ENCODE measurements at regions not wholly inside any gene's neighbourhood (a gene's known extent, or its start where the extent isn't known, plus 50 kb on each side); places are given as distances from the start of the nearest gene placed in this dataset.

DNA sequence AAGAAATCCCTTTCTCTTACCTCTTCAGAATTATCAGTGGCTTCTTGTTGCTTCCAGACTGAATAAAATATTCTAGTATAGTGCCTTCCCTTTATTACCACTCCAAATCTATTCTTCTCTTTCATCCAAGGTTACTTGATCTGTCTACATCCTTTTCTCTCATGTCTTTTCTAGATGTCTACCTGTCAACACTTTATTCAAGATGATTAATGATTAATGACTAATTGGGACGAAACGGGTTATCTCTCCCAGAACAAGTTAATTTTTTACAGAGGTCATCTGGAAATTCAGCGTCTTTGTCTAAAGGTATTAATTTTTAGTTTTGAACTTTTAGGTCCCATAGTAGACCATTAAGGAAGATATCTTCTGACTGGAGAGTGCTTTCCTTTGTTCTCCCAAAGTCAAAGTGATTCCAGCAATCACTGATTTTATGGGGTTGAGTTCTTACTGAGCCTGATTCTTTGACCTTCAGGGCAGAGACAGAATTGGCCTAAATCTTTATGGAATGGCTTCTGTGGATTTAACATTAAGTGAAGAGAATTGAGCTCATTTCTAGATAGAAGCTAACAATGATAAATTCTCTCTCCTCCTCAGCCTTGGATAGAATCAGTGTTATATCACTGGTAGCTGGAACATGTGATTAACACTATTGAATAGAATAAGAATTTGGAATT is 335.4 kb upstream of the TEX13C start:
- no peaks in the 10 kb centered on the region for H3K9me3 Mint-ChIP-seq
- H3K27ac Mint-ChIP-seq = no peak overlapping the region
- ChIA-PET CTCF (ENCODE audit: partially characterized antibody) (interaction anchor here (0.7 kb wide), 1 partner anchor 14 kb away, joined by 3 read pairs; no protein-coding TSS in a partner anchor), POLR2A (ENCODE audit: partially characterized antibody) (interaction anchor here (0.6 kb wide), 1 partner anchor 442 kb away, joined by 3 read pairs; no protein-coding TSS in a partner anchor)
- no peaks in the 10 kb centered on the region for H3K4me1 ChIP-seq (ENCODE audit: insufficient read depth, low read length)
- H3K27ac ChIP-seq (ENCODE audit: low read depth, low read length) = no peak overlapping the region
- H3K27me3 Mint-ChIP-seq = peaks cover 0 to 1% of the 10 kb centered on the region in 2 donors
- no peaks in the 10 kb centered on the region for H3K27me3 ChIP-seq (ENCODE audit: insufficient read depth, low read length)
- no peak overlapping the region for H3K4me3 Mint-ChIP-seq
- no peaks in the 10 kb centered on the region for H3K36me3 Mint-ChIP-seq
- no peaks in the 10 kb centered on the region for H3K36me3 ChIP-seq (ENCODE audit: insufficient read depth, low read length)
- DNase-seq = no peak
- intact Hi-C loops (cut with micrococcal nuclease) = no loop called here
- no peaks in the 10 kb centered on the region for H3K9me3 ChIP-seq (ENCODE audit: control insufficient read depth in 1 of 2, low read length in 2 of 2)
- no peaks in the 10 kb centered on the region for H3K4me1 Mint-ChIP-seq
- no peak overlapping the region for H3K4me3 ChIP-seq (ENCODE audit: low read length in 2 of 2)

DNA sequence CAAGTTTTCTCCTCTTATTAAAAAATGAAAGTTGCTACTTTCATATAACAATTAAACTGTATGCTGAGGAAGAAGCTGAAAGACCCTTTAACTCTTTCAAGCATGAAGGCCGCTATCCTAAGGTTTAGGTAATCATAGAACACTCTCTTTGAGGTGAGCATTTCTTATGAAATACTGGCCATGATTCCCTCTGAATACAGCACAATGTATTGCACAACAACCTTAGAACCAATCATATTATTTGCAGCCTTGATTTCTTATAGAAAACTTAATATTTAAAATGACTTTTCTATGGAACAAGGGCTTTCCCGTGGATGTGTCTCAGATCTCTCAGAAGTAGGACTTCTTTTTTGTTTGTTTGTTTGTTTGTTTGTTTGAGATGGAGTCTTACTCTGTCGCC is 333.4 kb upstream of the TEX13C start:
- no peaks in the 10 kb centered on the region for H3K27me3 ChIP-seq (ENCODE audit: insufficient read depth, low read length)
- H3K27me3 Mint-ChIP-seq = peaks cover 0 to 1% of the 10 kb centered on the region in 2 donors
- H3K4me3 ChIP-seq (ENCODE audit: low read length in 2 of 2) = no peak overlapping the region
- intact Hi-C loops (cut with micrococcal nuclease) = no loop called here
- ChIA-PET CTCF (ENCODE audit: partially characterized antibody) (no interaction called here), POLR2A (ENCODE audit: partially characterized antibody) (no interaction called here)
- no peaks in the 10 kb centered on the region for H3K36me3 ChIP-seq (ENCODE audit: insufficient read depth, low read length)
- H3K27ac Mint-ChIP-seq = no peak overlapping the region
- no peak for DNase-seq
- H3K27ac ChIP-seq (ENCODE audit: low read depth, low read length) = no peak overlapping the region
- H3K4me1 ChIP-seq (ENCODE audit: insufficient read depth, low read length) = no peaks in the 10 kb centered on the region
- H3K9me3 Mint-ChIP-seq = no peaks in the 10 kb centered on the region
- H3K4me3 Mint-ChIP-seq = no peak overlapping the region
- H3K4me1 Mint-ChIP-seq = no peaks in the 10 kb centered on the region
- no peaks in the 10 kb centered on the region for H3K9me3 ChIP-seq (ENCODE audit: control insufficient read depth in 1 of 2, low read length in 2 of 2)
- no peaks in the 10 kb centered on the region for H3K36me3 Mint-ChIP-seq

DNA sequence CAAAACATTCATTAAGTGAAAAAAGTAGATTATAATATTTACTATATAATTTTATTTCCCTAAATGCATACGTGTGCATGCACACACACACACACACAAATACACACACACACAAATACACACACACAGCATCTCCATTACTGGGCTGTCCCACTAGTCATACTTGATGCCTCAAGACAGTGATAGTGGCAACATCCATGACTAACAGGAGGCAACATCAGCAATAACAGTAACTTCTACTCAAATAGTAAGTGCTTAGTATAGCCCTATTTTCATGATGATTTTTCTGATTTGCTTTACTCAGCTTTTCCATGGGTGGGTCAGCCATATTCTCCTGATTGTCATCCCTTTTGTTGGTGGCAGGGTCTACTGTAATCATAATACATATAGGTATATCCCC is 325.9 kb upstream of the TEX13C start:
- POLR2A ChIA-PET (ENCODE audit: partially characterized antibody) = no interaction called here
- Mint-ChIP-seq H3K27ac (no peak overlapping the region), H3K4me1 (no peaks in the 10 kb centered on the region), H3K4me3 (no peak overlapping the region), H3K36me3 (no peaks in the 10 kb centered on the region), H3K9me3 (peaks cover 0 to 2% (median 0%) of the 10 kb centered on the region in 8 donors), H3K27me3 (no peaks in the 10 kb centered on the region)
- H3K27me3 ChIP-seq (ENCODE audit: insufficient read depth, low read length) = no peaks in the 10 kb centered on the region
- no peak for DNase-seq
- H3K27ac ChIP-seq (ENCODE audit: low read depth, low read length) = no peak overlapping the region
- intact Hi-C loops (cut with micrococcal nuclease) = no loop called here
- no peaks in the 10 kb centered on the region for H3K4me1 ChIP-seq (ENCODE audit: insufficient read depth, low read length)
- H3K4me3 ChIP-seq (ENCODE audit: low read length in 2 of 2) = no peak overlapping the region
- no peaks in the 10 kb centered on the region for H3K36me3 ChIP-seq (ENCODE audit: insufficient read depth, low read length)
- no peaks in the 10 kb centered on the region for H3K9me3 ChIP-seq (ENCODE audit: control insufficient read depth in 1 of 2, low read length in 2 of 2)
- CTCF ChIA-PET (ENCODE audit: partially characterized antibody) = no interaction called here

DNA sequence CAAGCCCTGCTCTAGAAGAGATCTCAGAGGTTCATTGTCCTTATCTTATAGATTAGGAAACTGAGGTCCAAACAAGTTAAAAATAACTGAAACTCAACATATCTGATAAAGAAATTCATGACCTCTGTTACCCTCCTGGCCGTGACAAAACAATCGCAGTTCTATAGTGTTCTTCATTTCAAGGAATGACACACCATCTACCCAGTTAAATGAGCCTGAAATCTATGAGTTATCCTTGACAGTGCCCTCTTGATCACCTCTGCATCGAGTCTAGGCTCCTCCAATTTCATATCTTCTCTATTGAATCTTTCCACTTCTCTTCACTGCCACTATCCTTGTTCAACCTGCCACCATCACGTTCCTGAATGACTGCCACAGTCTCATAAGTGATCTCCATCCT is 325.3 kb upstream of the TEX13C start:
- H3K9me3 Mint-ChIP-seq = peaks cover 0 to 2% (median 0%) of the 10 kb centered on the region in 8 donors
- no peak overlapping the region for H3K27ac Mint-ChIP-seq
- H3K9me3 ChIP-seq (ENCODE audit: control insufficient read depth in 1 of 2, low read length in 2 of 2) = no peaks in the 10 kb centered on the region
- DNase-seq = no peak
- H3K27me3 Mint-ChIP-seq = no peaks in the 10 kb centered on the region
- H3K27ac ChIP-seq (ENCODE audit: low read depth, low read length) = no peak overlapping the region
- no peaks in the 10 kb centered on the region for H3K4me1 ChIP-seq (ENCODE audit: insufficient read depth, low read length)
- no peaks in the 10 kb centered on the region for H3K36me3 ChIP-seq (ENCODE audit: insufficient read depth, low read length)
- H3K27me3 ChIP-seq (ENCODE audit: insufficient read depth, low read length) = no peaks in the 10 kb centered on the region
- no peak overlapping the region for H3K4me3 ChIP-seq (ENCODE audit: low read length in 2 of 2)
- intact Hi-C loops (cut with micrococcal nuclease) = no loop called here
- H3K4me3 Mint-ChIP-seq = no peak overlapping the region
- CTCF ChIA-PET (ENCODE audit: partially characterized antibody) = no interaction called here
- H3K4me1 Mint-ChIP-seq = no peaks in the 10 kb centered on the region
- H3K36me3 Mint-ChIP-seq = no peaks in the 10 kb centered on the region
- POLR2A ChIA-PET (ENCODE audit: partially characterized antibody) = no interaction called here

DNA sequence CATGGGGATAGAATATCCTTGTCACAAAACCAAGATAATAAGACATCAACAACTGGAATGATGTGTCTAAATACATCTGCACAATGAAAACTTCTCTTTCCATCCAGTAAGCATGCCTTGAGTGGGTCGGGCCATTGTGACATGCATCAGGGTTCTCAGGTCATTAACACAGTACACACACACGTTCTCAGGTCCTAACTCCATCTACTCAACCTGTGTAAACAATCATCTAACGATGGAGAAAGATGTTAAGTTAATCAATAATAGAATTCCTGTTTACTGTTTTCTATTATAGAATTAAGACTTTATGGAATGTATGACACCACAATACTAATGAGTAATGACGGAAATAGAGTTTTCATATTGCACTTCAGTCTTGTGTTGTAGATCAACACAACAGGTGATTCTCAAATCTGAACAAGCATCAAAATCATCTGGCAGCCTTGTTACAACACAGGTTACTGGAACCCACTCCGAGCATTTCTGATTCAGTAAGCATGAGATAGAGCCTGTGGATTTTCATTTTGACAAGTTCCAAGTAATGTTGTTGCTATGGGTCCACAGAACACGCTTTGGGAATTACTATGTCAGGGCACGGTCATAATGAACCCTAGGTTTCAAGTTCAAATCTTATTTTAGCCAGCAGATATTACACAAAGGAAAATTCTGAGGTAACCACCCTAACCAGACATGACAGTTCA is 315.8 kb upstream of the TEX13C start:
- peaks cover 0 to 8% (median 2%) of the 10 kb centered on the region in 8 donors for H3K9me3 Mint-ChIP-seq
- Histone ChIP-seq H3K36me3 (ENCODE audit: insufficient read depth, low read length) (no peaks in the 10 kb centered on the region), H3K27ac (ENCODE audit: low read depth, low read length) (no peak overlapping the region), H3K4me1 (ENCODE audit: insufficient read depth, low read length) (no peaks in the 10 kb centered on the region), H3K9me3 (ENCODE audit: control insufficient read depth in 1 of 2, low read length in 2 of 2) (no peaks in the 10 kb centered on the region), H3K4me3 (ENCODE audit: low read length in 2 of 2) (no peak overlapping the region), H3K27me3 (ENCODE audit: insufficient read depth, low read length) (no peaks in the 10 kb centered on the region)
- intact Hi-C loops (cut with micrococcal nuclease) = no loop called here
- H3K27ac Mint-ChIP-seq = no peak overlapping the region
- no peaks in the 10 kb centered on the region for H3K4me1 Mint-ChIP-seq
- H3K36me3 Mint-ChIP-seq = no peaks in the 10 kb centered on the region
- no peak overlapping the region for H3K4me3 Mint-ChIP-seq
- ChIA-PET POLR2A (ENCODE audit: partially characterized antibody) (no interaction called here), CTCF (ENCODE audit: partially characterized antibody) (no interaction called here)
- no peak for DNase-seq
- H3K27me3 Mint-ChIP-seq = no peaks in the 10 kb centered on the region

DNA sequence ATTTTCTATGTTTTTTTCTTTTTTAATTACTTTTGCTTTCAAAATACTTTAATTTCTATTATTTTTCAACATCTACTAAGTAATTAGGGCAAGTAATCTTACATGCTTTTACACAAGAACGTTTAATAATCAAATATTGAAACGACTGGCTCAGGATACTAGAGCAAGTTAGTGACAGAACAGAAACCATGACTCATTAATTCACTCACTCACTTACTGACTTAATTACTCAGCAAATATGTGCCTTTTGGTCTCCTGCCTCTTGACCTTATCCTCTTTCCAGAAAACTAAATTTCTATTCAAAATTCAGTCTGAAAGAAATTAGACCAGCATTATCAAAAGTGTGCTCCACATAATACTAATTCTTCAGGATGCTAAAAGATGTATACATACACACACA is 314.9 kb upstream of the TEX13C start:
- no peak for DNase-seq
- no peaks in the 10 kb centered on the region for H3K4me1 ChIP-seq (ENCODE audit: insufficient read depth, low read length)
- H3K4me3 ChIP-seq (ENCODE audit: low read length in 2 of 2) = no peak overlapping the region
- H3K27me3 Mint-ChIP-seq = no peaks in the 10 kb centered on the region
- POLR2A ChIA-PET (ENCODE audit: partially characterized antibody) = interaction anchor here (0.6 kb wide), 1 partner anchor 101 kb away, joined by 4 read pairs; no protein-coding TSS in a partner anchor
- H3K4me1 Mint-ChIP-seq = no peaks in the 10 kb centered on the region
- no peak overlapping the region for H3K4me3 Mint-ChIP-seq
- intact Hi-C loops (cut with micrococcal nuclease) = no loop called here
- no peaks in the 10 kb centered on the region for H3K36me3 ChIP-seq (ENCODE audit: insufficient read depth, low read length)
- no peaks in the 10 kb centered on the region for H3K9me3 ChIP-seq (ENCODE audit: control insufficient read depth in 1 of 2, low read length in 2 of 2)
- no peaks in the 10 kb centered on the region for H3K27me3 ChIP-seq (ENCODE audit: insufficient read depth, low read length)
- CTCF ChIA-PET (ENCODE audit: partially characterized antibody) = no interaction called here
- H3K27ac Mint-ChIP-seq = no peak overlapping the region
- H3K27ac ChIP-seq (ENCODE audit: low read depth, low read length) = no peak overlapping the region
- H3K36me3 Mint-ChIP-seq = no peaks in the 10 kb centered on the region
- peaks cover 0 to 8% (median 2%) of the 10 kb centered on the region in 8 donors for H3K9me3 Mint-ChIP-seq

DNA sequence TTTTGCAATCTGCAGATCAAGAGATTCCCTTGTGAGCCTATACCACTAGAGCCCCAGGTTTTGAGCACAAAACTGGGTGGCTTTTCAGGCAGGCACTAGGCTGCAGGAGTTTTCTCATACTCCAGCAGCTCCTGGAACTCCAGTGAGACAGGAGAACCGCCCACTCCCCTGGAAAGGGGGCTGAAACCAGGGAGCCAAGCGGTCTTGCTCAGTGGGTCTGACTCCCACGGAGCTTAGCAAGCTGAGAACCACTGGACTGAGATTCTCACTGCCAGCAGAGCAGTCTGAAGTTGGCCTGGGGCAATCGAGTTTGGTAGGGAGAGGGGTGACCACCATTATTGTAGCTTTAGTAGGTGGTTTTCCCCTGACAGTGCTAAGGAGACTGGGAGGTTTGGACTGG is 313.8 kb upstream of the TEX13C start:
- Mint-ChIP-seq H3K27me3 (no peaks in the 10 kb centered on the region), H3K9me3 (peaks cover 0 to 11% (median 2%) of the 10 kb centered on the region in 8 donors), H3K27ac (no peak overlapping the region), H3K4me3 (no peak overlapping the region), H3K36me3 (no peaks in the 10 kb centered on the region), H3K4me1 (no peaks in the 10 kb centered on the region)
- Histone ChIP-seq H3K4me1 (ENCODE audit: insufficient read depth, low read length) (no peaks in the 10 kb centered on the region), H3K4me3 (ENCODE audit: low read length in 2 of 2) (no peak overlapping the region), H3K36me3 (ENCODE audit: insufficient read depth, low read length) (no peaks in the 10 kb centered on the region), H3K27me3 (ENCODE audit: insufficient read depth, low read length) (no peaks in the 10 kb centered on the region), H3K9me3 (ENCODE audit: control insufficient read depth in 1 of 2, low read length in 2 of 2) (no peaks in the 10 kb centered on the region), H3K27ac (ENCODE audit: low read depth, low read length) (no peak overlapping the region)
- ChIA-PET POLR2A (ENCODE audit: partially characterized antibody) (no interaction called here), CTCF (ENCODE audit: partially characterized antibody) (no interaction called here)
- DNase-seq = no peak
- intact Hi-C loops (cut with micrococcal nuclease) = no loop called here

Data from CD4-positive, alpha-beta memory T cell (primary cell).